HG02678 (cell line): ENCODE measurements at regions not wholly inside any gene's neighbourhood (a gene's known extent, or its start where the extent isn't known, plus 50 kb on each side); places are given as distances from the start of the nearest gene placed in this dataset.
"Not testable (repeated sequence)": the region's sequence is repeated elsewhere in the genome, so short reads cannot be mapped to it uniquely, and the experiment has no call there.

Source experiments
- ATAC-seq: cut with Tn5 transposase; IDR thresholded peaks from one replicate; pipeline ENCODE4 v1.9.1; 2021; ENCODE audit warnings: mild to moderate bottlenecking, moderate library complexity; ENCODE audit not compliant: unreplicated experiment

DNA sequence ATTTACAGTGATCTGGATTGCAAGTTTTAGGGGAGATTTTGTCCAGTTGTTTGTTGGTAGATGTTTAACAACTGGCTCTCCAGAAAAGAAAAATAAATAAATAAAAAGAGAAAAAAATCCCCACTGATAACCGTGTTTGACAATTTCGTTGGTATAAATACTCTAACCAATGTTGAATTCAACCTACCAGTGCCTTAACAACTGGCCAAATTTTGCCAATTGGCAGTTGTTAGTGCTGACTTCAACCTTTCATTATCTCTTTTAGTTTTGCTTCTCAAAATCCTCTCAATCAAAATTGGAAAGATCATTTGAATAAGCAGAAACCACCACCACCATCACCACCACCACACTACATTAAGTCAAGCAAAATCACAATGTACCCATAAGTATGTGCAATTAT is 490.3 kb downstream of the PIK3C3 start:
- ATAC-seq: no peak

- no peak for ATAC-seq
Measured at GRCh38 chr18:42446195-42446594, 491.2 kb downstream of the PIK3C3 start.

DNA sequence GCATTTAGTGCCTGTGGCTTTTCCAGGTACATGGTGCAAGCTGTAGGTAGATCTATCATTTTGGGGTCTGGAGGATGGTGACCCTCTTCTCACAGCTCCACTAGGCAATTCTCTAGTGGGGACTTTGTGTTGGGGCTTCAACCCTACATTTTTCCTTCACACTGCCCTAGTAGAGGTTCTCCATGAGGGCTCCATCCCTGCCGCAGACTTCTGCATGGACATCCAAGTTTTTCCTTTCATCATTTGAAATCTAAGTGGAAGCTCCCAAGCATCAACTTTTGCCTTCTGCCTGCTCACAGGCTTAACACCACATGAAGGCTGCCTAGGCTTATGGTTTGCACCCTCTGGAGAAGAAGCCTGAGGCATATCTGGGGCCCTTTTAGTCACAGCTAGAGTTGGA is 492.7 kb downstream of the PIK3C3 start:
- no peak for ATAC-seq

DNA sequence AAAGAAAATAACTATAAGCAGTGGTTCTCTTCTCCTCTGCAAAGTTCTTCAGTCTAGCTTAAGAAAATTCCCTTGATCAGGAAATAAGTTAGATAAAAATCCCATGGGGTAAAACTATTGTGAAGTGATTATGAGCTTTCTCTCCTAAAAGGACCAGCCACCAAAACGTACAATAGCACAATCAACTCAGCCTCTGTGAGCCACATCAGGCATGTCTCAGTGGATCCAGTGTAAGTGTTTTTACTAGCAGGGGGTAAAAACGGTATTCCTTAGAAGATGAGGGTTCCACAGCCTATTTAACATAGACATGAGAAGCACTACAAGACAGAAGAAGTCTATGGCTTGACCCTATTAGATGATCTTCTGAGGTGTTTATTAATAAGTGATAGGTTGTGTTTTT is 503.2 kb downstream of the PIK3C3 start:
- ATAC-seq: no peak

- ATAC-seq: no peak
Measured at GRCh38 chr18:42459873-42460272, 504.8 kb downstream of the PIK3C3 start.

- no peak for ATAC-seq
Measured at GRCh38 chr18:42471885-42472284, 516.9 kb downstream of the PIK3C3 start.

GRCh38 chr18:42473611-42474010 is 518.6 kb downstream of the PIK3C3 start:
- ATAC-seq: no peak

DNA sequence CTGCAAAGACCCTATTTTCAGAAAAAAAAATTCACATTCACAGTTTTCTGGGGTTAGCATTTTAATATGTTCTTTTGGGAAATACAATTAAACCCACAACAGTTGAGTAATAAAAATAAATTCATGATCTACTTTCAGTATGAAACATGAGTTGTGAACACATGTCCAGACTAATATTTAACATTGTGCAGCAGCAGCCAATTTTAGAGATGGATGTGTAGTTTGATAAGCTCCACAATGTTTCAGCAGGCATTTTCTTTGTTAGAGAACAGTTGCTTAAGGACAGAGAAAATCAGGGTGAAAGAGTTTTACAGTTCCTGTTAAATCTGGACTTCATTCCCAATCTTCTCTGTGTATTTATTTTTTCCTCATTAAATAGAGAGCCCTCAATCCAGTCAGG is 519.5 kb downstream of the PIK3C3 start:
- ATAC-seq: no peak

GRCh38 chr18:42475157-42475556 is 520.1 kb downstream of the PIK3C3 start:
- no peak for ATAC-seq

- ATAC-seq: no peak
Measured at GRCh38 chr18:42477267-42477666, 522.2 kb downstream of the PIK3C3 start.

DNA sequence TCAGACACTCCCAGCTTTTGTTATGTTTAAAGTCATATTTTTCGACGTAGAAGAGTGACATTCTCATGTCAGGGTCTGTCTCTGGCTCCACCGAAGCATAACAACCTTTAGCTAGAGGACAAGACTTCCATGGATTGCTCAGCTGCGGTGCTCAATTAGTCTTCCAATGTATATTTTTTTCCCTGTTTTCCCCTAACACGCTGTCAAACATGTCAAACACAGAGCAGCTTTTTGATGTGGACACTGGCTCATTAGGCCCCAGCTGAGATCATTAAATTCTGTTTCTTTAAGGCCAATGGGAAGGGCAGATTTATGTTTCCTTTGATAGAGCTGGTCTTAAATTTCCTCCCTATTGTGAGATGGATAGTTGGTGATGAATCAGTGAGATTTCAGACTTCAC is 525.4 kb downstream of the PIK3C3 start:
- no peak for ATAC-seq

- no peak for ATAC-seq
Measured at GRCh38 chr18:42484648-42485047, 529.6 kb downstream of the PIK3C3 start.

- ATAC-seq: no peak
Measured at GRCh38 chr18:42486271-42486670, 531.2 kb downstream of the PIK3C3 start.

- no peak for ATAC-seq
Measured at GRCh38 chr18:42508683-42509296, 553.8 kb downstream of the PIK3C3 start.

DNA sequence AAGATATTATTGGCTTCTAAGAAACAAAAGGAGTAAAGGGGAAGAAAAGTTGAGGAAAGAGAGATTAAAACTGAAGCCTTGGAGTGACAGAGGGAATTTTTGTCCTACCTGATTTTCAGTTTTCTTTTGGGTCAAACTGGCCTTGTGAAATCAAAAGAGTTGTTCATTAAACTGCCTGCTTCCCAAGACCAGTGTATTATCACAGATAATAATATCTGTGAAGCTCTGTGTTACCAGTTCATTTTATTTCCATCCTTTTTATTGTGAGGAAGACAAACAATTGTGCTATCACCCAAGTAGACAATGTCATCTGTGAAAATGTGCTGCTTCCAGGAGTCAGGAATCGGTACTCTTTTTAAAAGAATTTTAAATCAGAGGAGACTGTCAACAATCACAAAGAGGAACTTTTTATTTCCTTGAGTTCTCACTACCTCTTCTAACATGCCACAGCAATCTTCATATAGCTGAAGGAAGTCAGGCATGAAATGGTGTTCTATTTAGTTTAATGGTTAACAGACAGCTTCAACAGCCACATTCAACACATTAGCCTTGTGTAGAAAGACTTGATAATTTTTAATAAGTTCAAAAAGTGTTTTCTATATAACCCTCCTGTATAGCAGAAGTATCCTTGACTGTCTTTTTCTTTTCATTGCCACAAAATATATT is 554.8 kb downstream of the PIK3C3 start:
- ATAC-seq: peak; percentile 83

DNA sequence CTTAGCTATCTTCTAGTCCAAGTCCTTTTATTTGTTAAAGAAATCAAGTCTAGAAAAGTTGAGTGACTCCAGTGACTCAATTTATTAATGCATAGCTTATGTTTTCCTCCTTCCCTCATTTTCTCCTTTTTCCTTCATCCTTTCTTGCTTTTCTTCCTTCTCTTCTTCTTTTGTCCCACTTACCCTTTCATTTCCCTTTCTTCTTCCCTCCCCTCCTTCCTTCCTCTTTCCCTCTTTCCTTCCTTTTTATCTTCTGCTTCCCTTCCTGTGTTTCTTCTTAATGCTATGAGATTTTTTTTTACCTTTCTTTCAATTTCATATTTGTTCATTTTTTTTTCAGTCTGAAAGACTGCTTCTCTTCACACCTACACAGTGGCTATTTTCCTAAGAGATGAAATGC is 555.5 kb downstream of the PIK3C3 start:
- ATAC-seq: no peak

- no peak for ATAC-seq
Measured at GRCh38 chr18:42513441-42513840, 558.4 kb downstream of the PIK3C3 start.

DNA sequence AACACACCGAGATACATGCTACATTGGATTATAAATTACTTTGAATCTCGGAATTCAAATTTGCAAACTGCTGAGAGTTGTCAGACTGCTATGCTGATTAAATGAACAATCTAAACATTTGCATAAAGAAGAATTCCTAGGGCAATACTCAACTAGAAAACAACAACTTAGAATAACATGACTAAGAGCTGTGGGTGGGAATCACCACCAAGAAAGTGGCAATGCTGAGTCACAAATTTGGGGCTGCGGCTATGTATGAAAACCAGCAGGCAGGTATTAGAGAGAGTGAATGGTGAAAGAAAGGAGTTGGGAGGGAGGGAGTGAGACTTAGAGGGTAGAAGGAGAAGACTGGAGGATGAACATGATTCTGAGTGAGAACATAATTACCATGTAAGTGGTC is 559.5 kb downstream of the PIK3C3 start:
- ATAC-seq: no peak

DNA sequence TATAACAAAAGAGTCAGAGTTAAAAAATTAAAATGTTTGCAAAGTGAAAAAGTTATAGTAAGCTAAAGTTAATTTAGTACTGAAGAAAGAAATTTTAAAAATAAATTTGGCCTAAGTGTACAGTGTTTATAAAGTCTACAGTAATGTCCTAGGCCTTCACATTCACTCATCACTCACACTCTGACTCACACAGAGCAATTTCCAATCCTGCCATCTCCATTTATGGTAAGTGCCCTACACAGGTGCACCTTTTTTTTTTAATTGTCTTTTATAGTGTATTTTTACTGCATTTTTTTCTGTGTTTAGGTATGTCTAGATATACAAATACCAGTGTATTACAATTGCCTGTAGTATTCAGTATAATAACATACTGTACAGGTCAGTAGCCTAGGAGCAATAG is 562.9 kb downstream of the PIK3C3 start:
- no peak for ATAC-seq

- ATAC-seq: not testable (repeated sequence)
Measured at GRCh38 chr18:42518331-42518730, 563.3 kb downstream of the PIK3C3 start.

DNA sequence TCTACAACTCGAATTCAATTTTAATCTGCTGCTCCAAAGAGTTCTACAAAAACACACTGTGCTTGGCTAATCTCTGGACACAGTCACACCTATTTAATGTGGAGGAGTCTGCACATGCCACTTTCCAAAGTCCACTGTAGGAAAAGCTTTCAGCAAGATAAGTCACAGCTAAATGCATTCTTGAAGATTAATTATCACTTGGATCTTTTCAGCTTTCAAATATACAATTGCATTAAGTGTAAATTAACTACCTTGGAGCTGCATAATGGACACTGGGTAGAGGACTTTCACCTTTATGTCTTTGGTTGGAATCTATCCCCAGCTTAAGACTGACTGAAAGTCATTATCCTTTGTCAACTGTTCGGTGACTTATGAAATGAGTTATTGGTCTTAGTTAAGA is 565.1 kb downstream of the PIK3C3 start:
- ATAC-seq: no peak

GRCh38 chr18:42525905-42526304 is 570.9 kb downstream of the PIK3C3 start:
- ATAC-seq: no peak

GRCh38 chr18:42527766-42528165 is 572.7 kb downstream of the PIK3C3 start:
- no peak for ATAC-seq
